HG03064 (cell line): ENCODE measurements at regions not wholly inside any gene's neighbourhood (a gene's known extent, or its start where the extent isn't known, plus 50 kb on each side); places are given as distances from the start of the nearest gene placed in this dataset.
"Not testable (repeated sequence)": the region's sequence is repeated elsewhere in the genome, so short reads cannot be mapped to it uniquely, and the experiment has no call there.

ENCODE experiments used
- ATAC-seq: cut with Tn5 transposase; IDR thresholded peaks from one replicate; pipeline ENCODE4 v1.9.1; 2021; ENCODE audit warnings: low read depth; ENCODE audit not compliant: unreplicated experiment

DNA sequence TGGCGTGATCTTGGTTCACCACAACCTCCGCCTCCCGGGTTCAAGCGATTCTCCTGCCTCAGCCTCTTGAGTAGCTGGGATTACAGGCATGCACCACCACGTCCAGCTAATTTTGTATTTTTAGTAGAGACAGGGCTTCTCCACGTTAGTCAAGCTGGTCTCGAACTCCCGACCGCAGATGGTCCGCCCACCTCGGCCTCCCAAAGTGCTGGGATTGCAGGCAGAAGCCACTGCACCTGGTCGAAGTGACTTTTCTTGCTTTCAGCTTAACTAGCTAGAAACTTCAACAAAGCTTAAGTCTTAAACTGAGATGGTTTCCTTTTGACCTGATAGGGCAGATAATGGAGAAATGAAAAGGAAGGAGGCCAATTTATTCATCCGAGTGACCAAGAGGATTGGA is 130.5 kb downstream of the FAM161A start:
- not testable (repeated sequence) for ATAC-seq

DNA sequence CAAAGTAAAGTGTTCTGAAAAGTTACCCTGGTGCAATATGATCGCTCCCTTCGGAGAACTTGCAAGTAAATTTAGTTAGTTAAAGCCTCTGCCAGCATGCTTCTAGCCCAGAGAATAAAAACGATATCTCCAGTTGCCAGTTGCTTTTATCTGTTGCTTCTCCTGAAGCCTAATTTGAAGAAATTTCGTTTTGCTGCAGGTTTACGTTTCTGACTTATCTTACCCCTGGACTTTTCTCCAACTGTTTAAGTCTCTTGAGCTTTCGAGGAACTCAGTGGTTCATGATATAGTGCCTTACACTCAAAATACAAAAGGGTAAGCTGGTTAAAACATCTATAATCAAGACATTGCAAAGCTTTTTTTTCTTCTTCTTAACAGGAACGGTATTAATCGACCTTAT is 131.1 kb downstream of the FAM161A start:
- no peak for ATAC-seq

DNA sequence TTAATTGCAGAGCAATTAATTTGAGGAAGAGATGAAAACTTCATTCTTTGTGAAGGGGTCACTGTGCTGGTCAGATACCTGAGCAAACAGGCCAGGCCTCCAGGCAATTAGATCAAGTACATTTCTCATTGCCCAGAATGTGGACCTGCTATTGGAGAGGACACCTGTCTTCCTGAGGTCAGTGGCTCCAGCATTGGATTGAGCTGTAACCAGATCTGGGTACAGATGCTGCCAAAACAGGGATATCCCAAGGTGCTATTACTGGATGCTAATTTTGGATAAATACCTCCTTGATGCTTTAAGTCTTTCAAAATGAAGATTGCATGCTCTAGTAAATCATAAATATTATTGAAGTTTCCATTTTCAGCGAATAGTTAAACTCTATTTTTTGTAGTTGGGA is 131.5 kb downstream of the FAM161A start:
- ATAC-seq: no peak

GRCh38 chr2:61721382-61721781 is 132.5 kb downstream of the FAM161A start:
- ATAC-seq: no peak

DNA sequence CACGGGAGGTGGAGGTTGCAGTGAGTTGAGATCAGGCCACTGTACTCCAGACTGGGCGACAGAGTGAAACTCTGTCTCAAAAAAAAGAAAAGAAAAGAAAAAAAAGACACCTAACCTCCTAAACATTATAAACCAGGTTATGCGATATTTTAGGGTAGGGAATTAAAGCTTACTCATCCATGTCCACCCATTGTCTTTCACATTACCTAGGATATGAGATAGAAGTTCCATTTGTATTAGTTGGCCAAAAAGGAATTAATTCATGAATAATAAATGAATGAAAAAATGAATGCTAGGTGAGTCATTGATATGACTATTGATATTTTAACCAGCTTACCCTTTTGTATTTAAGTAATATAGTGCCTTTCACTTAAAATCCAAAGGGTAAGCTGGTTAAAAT is 132.9 kb downstream of the FAM161A start:
- ATAC-seq: no peak

DNA sequence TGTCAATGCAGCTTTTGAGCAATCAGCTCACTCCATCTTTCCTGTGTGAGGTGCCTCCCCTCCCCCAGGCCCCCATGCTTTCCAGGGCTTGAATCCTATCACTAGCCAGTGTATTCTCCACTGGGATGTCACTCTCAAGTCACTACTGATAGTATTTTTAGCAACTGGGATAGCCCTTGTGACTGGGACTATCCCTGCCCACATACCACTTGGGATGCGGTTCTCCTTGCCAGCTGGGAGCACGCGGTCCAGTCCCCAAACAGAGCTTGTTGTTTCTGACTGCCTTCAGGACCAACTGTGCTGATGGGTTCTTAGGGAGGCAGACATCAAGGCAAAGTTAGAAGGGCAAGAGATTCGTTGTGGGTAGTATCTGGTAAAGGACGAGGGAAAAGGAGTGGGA is 134.9 kb downstream of the FAM161A start:
- no peak for ATAC-seq

- no peak for ATAC-seq
Observed at GRCh38 chr2:61715506-61715905, 138.4 kb downstream of the FAM161A start.

DNA sequence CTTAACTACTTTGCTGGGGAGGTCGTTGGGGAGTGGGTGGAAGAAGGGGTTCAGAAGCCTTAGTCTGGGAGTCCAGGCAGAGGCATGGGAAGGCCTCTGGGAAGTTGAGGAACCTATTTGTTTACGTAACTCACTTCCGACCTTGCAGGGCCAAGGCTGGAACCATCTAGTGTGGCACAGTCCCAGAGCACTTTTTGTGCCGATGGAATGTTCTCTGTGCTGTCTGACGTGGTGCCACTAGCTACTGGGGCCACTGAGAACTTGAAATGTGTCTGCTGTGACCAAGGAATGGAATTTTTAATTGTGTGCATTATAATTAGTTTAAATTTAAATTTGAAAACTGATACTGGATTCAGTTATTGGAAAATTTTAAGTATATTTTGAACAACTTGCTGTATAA is 139.7 kb downstream of the FAM161A start:
- no peak for ATAC-seq

DNA sequence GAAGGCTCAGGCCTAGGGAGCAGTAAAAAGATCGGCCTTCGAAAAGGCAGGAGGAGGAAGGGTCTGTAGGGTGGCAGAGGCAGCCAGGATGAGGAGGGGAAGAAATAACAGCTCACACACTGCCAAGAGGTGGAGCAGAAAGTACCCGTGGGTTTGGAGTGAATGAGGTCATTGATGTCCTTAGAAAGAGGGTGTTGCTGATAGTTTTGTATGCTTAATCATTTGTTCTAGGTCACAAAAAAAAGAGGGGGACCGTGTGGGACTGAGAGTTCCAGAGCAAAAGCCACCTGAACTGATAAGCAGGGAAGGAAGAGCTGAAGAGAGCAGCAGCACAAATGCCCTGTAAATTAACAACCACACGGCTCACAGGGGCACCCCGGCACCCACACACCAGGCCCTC is 140.4 kb downstream of the FAM161A start:
- no peak for ATAC-seq

GRCh38 chr2:61712060-61712459 is 141.8 kb downstream of the FAM161A start:
- ATAC-seq: no peak

DNA sequence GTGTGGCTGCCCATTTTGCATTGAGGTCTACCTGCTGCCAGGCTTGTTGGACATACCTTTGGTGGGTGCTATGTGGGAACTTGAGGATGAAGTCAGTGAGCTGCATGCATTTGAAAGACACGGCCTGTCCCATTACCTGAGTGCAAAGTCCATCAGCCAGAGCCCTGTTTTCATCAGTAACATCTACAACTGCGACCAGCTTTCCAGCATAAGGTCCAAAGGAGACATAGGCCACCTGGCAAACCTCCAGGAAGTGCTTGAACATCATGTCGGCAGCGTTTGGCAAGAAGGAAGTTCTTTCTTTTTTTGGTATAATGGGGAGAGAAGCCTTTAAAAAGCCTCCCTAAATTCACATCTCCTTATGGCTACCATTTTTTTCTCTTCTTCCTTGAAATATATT is 143.1 kb downstream of the FAM161A start:
- ATAC-seq: no peak

DNA sequence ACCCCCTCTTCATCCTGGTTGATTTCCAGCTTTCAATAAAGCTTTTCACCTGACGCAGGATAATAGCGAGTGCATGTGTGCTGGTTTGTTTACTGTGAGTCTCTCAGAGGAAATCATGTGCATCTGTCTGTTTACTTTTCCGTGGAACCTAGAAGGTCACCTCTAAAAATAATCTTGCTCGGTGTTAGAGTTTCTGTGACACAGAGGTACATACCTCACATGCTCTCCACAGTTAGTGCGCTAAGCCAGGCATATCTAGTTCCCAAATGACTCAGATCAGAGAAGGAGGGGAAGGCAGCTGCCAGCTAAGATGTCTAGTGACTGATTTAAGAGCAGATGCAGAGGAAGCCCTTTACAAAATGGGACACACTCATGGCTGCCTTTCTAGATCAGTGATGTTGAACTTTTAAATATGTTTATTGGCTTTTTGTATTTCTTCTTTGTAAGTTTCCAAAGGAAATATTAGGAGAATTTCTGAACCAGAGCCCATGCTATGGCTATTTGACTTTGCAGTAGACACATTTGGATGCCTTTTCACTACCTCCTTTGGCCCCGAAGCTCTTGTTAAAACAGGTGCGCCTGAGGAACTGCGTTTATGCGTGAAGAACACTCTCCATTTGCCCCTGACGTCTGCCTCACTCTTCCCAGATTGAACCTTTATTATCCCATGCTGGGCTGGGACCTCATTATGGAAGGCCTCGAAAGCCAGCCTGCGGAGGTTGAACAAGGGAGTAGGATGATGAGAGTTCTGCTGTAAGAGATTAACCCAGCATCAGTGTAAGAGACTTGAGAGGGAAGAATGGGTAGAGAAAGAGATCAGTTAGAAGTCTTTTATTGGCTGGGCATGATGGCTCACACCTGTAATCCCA is 145.6 kb downstream of the FAM161A start:
- ATAC-seq: peak; percentile 100

GRCh38 chr2:61705625-61706024 is 148.2 kb downstream of the FAM161A start:
- no peak for ATAC-seq

DNA sequence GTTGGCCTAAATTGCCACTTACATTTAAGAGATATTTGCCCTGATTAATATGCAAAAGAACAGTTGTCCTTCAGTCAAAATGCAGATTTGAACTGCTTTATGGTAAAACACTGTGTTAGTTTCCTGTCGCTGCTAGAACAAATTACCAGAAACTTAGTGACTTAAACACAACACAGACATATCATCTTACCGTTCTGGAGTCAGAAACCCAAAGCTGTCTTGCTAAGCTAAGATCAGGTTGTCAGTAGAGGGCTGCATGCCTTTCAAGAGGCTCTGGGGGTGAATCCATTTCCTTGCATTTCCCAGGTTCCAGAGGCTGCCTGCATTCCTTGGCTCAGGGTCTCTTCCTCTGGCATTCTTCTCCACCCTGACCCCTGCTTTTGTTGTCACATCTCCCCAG is 149.5 kb downstream of the FAM161A start:
- ATAC-seq: no peak

DNA sequence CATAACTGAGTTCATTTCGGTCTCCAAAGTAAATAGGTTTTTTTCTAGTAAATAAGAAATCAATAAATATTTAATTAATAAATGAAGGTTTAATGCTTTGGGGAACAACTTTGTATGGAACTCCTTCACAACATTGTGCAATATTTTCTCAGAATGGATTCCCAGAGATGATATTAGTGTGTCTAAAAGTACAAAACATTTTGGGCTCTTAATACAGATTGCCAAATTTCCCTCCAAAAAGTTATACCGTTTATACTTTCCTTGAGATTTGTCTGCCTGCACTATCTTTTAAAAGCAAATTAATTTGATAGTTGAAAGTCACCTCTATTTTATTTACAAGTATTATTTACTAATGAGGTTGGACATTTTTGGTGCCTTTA is 151.8 kb downstream of the FAM161A start:
- no peak for ATAC-seq

DNA sequence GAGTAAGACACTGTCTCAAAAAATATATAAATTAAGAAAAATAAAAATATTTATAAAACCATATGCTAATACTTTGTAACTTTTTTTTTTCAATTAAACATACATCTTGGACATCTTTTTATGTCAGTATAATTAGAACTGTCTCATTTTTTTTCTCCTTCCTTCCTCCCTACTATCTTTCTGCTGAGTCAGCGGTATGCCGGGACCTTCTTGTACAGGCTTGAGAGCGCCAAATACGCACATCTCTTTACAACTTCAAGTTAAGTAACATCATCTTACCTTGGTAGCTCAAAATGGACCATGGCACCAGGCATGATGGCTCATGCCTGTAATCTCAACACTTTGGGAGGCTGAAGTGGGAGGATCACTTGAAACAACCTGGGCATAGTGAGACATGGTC is 153.4 kb downstream of the FAM161A start:
- no peak for ATAC-seq

GRCh38 chr2:61694312-61695274 is 156.4 kb upstream of the XPO1 start:
- peak; percentile 97 for ATAC-seq

DNA sequence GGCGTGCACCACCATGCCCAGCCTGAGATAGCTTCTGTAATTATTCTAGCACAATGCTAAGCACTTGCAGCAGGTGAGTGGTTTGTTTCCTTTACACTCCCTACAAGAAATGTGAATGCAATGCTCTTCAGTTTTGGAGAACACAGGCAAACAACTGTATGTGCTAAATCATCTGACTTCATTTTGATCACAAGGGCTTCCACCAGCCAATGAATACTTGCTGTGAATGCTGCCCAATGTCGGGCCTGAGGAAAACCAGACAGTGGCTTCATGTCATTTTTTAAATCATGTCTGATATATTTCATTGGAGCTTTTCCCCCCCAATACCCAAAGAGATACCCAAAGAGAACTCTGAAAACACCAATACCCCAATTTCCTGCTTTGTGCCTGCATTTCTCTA is 155.6 kb upstream of the XPO1 start:
- no peak for ATAC-seq

DNA sequence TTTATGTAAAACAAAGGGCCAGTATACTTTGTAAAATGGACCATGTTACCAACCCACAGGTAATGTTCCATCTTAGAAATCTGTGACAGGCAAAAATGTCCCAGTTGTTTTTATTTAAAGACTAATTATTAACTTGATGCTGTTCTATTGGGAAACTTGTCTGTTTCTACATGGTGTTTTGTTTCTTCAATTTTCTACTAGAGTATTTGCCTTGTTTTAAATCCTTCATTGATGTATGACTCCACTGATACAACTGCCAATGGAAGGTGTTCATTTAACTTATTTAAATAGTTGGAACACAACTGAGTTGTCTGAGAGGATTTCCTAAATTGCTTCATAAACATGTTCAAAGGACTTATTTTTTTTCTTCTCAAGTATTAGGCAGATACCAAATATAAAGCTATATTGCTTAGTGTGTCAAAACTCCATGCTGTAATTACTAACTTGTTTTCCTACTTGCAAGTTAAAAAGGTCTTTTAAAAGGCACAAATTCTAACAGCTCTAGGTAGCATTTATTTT is 152.0 kb upstream of the XPO1 start:
- ATAC-seq: no peak

DNA sequence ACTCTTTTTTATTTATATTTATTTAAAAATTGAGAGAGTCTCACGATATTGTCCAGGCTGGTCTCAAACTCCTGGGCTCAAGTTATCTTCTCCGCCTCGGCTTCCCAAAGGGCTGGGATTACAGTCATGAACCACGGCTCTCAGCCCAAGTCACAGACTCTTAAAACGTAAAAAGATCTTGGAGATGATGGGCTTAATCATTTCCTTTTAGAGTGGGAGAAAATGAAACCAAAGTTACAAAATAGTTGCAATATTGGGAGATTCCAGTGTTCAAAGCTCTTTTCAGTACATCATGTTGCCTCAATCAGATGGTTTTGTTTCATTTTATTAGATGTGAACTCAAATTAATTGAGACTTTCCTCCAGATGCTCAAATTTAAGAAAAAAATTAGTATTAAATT is 151.4 kb upstream of the XPO1 start:
- ATAC-seq: no peak
